ENCODE measurements at regions not wholly inside any gene's neighbourhood (a gene's known extent, or its start where the extent isn't known, plus 50 kb on each side); places are given as distances from the start of the nearest gene placed in this dataset.

- no peak for TF ChIP-seq CTCF (IDR thresholded peaks at IDR 0.05; ENCODE audit: control extremely low read depth in 1 of 3, insufficient read depth in 1 of 3, low read depth in 1 of 3, low read length in 3 of 3)
- TF ChIP-seq POLR2AphosphoS5 (IDR thresholded peaks at IDR 0.05; ENCODE audit: low read depth, low read length), result no peak
- no peak for TF ChIP-seq CHD7 (IDR thresholded peaks at IDR 0.05; ENCODE audit: insufficient replicate concordance, low read length)
- TF ChIP-seq YY1 (IDR thresholded peaks at IDR 0.05; ENCODE audit: low read depth, low read length), result no peak
- no peak for TF ChIP-seq POLR2A (IDR thresholded peaks at IDR 0.05; ENCODE audit: control extremely low read depth in 1 of 2, low read depth in 2 of 2, low read length in 2 of 2)
- TF ChIP-seq SAP30 (IDR thresholded peaks at IDR 0.05; ENCODE audit: insufficient read depth, insufficient replicate concordance, low read length), result no peak
- no peak for TF ChIP-seq CEBPB (IDR thresholded peaks at IDR 0.05; ENCODE audit: low read depth, low read length)
Measured at GRCh38 chr6:131470534-131470933, 102.5 kb upstream of the ARG1 start.
